ENCODE measurements at regions not wholly inside any gene's neighbourhood (a gene's known extent, or its start where the extent isn't known, plus 50 kb on each side); places are given as distances from the start of the nearest gene placed in this dataset.

DNA sequence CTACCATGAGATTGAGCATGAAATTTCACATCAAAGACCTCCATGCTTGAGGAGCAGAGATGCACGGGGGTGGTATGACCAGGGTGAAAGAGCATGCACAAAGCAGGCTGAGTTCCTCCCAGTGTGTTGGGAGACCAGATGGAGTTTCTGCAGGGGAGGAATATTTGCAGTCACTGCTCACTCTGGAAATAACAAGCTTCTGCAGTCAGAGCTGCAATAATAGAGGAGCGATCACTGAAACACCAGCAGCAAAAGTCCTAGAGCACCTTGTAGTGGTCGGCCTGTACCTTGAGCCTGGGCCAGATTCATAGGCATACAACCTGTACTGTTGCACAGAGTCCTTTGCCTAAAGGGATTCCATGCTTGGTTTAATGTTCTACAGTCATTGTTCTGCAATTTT lies 184.5 kb upstream of the SP8 start:
- no peaks in the 10 kb centered on the region for H3K9me3 ChIP-seq (ENCODE audit: control insufficient read depth, low read length)
- no peaks in the 10 kb centered on the region for H3K36me3 ChIP-seq (ENCODE audit: control insufficient read depth, insufficient read depth, low read length)
- H3K27me3 ChIP-seq (ENCODE audit: control insufficient read depth, insufficient read depth, low read length, poor library complexity, severe bottlenecking): no peaks in the 10 kb centered on the region
- no peaks in the 10 kb centered on the region for H3K4me1 ChIP-seq (ENCODE audit: control insufficient read depth, insufficient read depth, low read length)
- no peak overlapping the region for H3K27ac ChIP-seq (ENCODE audit: insufficient read depth, low read depth, low read length, poor library complexity, severe bottlenecking)
- WGBS, 2 experiments: 88 to 90% methylated on average over 3 of the region's 3 CpGs
- no peak overlapping the region for H3K4me3 ChIP-seq (ENCODE audit: insufficient read depth, low read depth, low read length)

DNA sequence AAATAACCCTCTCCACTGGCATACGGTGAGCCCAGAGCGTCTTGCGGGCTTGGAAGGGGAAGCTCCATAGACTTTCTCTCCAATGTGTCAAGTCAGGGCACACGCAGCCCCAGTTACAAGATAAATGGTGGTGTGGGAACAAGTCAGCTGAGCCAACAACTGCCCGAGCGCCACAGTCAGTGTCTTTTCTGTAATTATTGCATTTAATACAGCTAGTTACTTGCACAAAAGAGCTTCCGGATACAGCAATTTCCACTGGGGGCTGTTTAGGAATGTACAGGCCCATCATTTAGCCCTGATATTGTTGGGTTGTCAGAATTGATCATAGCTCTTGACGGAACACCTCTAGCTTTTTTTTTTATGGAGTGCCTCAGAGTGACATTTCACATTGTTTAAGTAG lies 193.5 kb upstream of the SP8 start:
- no peak overlapping the region for H3K27ac ChIP-seq (ENCODE audit: insufficient read depth, low read depth, low read length, poor library complexity, severe bottlenecking)
- no peaks in the 10 kb centered on the region for H3K36me3 ChIP-seq (ENCODE audit: control insufficient read depth, insufficient read depth, low read length)
- no peaks in the 10 kb centered on the region for H3K27me3 ChIP-seq (ENCODE audit: control insufficient read depth, insufficient read depth, low read length, poor library complexity, severe bottlenecking)
- no peaks in the 10 kb centered on the region for H3K9me3 ChIP-seq (ENCODE audit: control insufficient read depth, low read length)
- WGBS, 2 experiments: 90 to 93% methylated on average over 8 of the region's 8 CpGs
- no peak overlapping the region for H3K4me3 ChIP-seq (ENCODE audit: insufficient read depth, low read depth, low read length)
- H3K4me1 ChIP-seq (ENCODE audit: control insufficient read depth, insufficient read depth, low read length): no peaks in the 10 kb centered on the region

DNA sequence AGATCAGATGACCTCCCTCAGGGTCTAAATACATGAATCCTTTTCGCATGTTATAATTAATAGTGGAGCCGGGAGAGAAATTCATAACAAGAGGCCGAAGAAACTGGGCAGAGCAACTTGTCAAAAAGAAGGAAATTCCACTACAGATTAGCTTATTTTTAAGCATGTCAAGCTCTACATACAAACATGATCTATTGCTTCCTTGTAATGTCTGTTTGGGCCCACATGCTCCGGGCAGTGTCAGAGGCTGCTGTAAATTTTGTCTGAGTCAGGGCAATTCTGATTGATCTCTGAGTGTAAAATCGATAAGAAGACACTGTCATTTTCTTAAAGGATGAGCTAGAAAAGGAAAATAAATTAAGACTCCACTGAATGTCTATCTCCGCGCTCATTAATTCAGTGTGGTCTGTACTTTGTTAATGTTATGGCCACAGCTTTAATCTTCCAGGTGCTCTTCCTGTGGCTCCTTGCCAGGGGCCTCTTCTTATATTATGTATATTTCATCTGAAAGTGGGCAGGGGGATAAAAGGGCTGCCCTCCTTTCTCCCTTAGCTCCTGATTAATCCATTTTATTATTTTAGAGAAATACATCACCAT lies 194.1 kb upstream of the SP8 start:
- H3K27ac ChIP-seq (ENCODE audit: insufficient read depth, low read depth, low read length, poor library complexity, severe bottlenecking): no peak overlapping the region
- WGBS, 2 experiments: 94 to 96% methylated on average over 7 of the region's 7 CpGs

DNA sequence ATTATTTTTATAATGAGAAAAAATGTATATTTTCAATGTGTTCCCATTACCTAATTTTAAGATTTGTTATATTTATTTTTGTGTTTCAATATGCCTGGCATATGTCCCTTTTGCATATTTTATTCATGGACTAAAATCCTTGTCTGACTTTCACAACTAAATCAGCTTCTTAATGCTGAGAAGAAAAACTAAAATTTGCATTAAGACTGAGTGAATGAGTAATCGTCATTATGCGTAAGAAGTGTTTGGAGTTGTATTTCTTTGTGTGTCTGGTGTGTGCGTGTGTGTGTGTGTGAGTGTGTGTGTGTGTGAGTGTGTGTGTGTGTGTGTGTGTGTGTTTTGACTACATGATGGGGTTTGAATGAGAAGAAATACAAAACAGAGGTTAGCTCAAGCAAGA lies 201.7 kb upstream of the SP8 start:
- Histone ChIP-seq H3K4me3 (ENCODE audit: insufficient read depth, low read depth, low read length) (no peak overlapping the region), H3K27me3 (ENCODE audit: control insufficient read depth, insufficient read depth, low read length, poor library complexity, severe bottlenecking) (no peaks in the 10 kb centered on the region), H3K27ac (ENCODE audit: insufficient read depth, low read depth, low read length, poor library complexity, severe bottlenecking) (no peak overlapping the region), H3K4me1 (ENCODE audit: control insufficient read depth, insufficient read depth, low read length) (peaks cover 6% of the 10 kb centered on the region), H3K36me3 (ENCODE audit: control insufficient read depth, insufficient read depth, low read length) (no peaks in the 10 kb centered on the region), H3K9me3 (ENCODE audit: control insufficient read depth, low read length) (peaks cover 2% of the 10 kb centered on the region)
- 80 to 85% methylated on average over 3 of the region's 3 CpGs for WGBS, 2 experiments

More for the DNA sequence above, 194.1 kb upstream of the SP8 start:
- Histone ChIP-seq H3K27me3 (ENCODE audit: control insufficient read depth, insufficient read depth, low read length, poor library complexity, severe bottlenecking) (no peaks in the 10 kb centered on the region), H3K4me3 (ENCODE audit: insufficient read depth, low read depth, low read length) (no peak overlapping the region), H3K9me3 (ENCODE audit: control insufficient read depth, low read length) (no peaks in the 10 kb centered on the region), H3K36me3 (ENCODE audit: control insufficient read depth, insufficient read depth, low read length) (no peaks in the 10 kb centered on the region), H3K4me1 (ENCODE audit: control insufficient read depth, insufficient read depth, low read length) (no peaks in the 10 kb centered on the region)

DNA sequence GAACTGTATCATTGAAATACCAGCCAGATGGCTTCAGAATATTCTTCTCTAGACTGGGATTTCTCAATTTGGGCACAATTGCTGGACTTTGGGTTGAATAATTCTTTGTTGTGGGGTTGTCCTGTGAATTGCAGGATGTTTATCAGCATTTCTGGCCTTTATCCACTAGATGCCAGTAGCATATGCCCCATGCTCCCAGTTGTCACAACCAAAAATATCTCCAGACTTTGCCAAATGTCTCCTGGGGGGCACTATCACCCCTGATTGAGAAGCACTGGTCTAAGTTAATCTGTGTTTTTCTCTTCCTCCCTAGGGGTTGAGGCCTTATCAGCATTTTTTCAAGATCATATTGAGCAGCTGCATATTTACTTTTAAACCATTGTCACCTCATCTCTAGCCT lies 204.9 kb upstream of the SP8 start:
- no peaks in the 10 kb centered on the region for H3K36me3 ChIP-seq (ENCODE audit: control insufficient read depth, insufficient read depth, low read length)

DNA sequence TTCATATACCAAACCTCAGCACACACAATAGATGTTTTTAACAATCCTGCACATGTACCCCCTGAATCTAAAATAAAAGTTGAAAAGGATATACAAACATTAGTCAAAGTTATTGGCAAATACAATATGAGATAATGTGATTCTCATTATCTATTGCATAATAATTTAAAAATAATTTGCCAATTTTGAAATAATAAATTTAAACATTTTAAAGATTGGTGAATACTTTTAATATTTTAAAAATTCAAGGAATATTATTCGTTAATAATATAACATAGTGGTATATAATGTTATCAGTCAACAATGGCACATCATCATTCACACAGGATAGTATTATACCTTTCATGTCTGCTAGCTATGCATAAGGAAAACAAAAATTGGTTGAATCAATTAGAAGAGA lies 207.0 kb upstream of the SP8 start:
- no CpG with 5 or more reads among the region's 1 CpG for WGBS, 2 experiments

More for the DNA sequence above, 204.9 kb upstream of the SP8 start:
- Histone ChIP-seq H3K27ac (ENCODE audit: insufficient read depth, low read depth, low read length, poor library complexity, severe bottlenecking) (no peak overlapping the region), H3K9me3 (ENCODE audit: control insufficient read depth, low read length) (peaks cover 2% of the 10 kb centered on the region), H3K27me3 (ENCODE audit: control insufficient read depth, insufficient read depth, low read length, poor library complexity, severe bottlenecking) (no peaks in the 10 kb centered on the region), H3K4me1 (ENCODE audit: control insufficient read depth, insufficient read depth, low read length) (peaks cover 6% of the 10 kb centered on the region), H3K4me3 (ENCODE audit: insufficient read depth, low read depth, low read length) (no peak overlapping the region)

DNA sequence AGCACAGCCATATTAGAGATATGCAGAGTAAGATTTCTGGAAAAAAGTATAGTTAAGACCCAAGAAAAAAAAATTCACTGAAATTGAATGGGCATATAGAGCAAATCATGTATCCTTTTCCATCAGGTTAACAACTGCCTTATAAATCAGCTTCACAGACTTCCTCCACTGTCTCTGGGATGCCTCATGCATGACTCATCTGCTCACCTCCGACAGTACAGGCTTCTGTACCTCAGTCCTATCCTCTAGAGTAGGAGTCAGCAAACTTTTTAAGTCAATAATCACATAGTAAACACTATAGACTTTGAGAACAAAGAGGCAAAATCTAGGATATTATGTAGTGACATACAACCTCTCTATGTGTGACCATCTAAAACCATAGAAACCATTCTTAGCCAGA lies 211.6 kb upstream of the SP8 start:
- Histone ChIP-seq H3K27ac (ENCODE audit: insufficient read depth, low read depth, low read length, poor library complexity, severe bottlenecking) (no peak overlapping the region), H3K4me1 (ENCODE audit: control insufficient read depth, insufficient read depth, low read length) (no peaks in the 10 kb centered on the region), H3K36me3 (ENCODE audit: control insufficient read depth, insufficient read depth, low read length) (no peaks in the 10 kb centered on the region), H3K9me3 (ENCODE audit: control insufficient read depth, low read length) (no peaks in the 10 kb centered on the region), H3K27me3 (ENCODE audit: control insufficient read depth, insufficient read depth, low read length, poor library complexity, severe bottlenecking) (no peaks in the 10 kb centered on the region), H3K4me3 (ENCODE audit: insufficient read depth, low read depth, low read length) (no peak overlapping the region)
- 71 to 79% methylated on average over 1 of the region's 1 CpG for WGBS, 2 experiments

More for the DNA sequence above, 207.0 kb upstream of the SP8 start:
- H3K27ac ChIP-seq (ENCODE audit: insufficient read depth, low read depth, low read length, poor library complexity, severe bottlenecking): no peak overlapping the region
- H3K27me3 ChIP-seq (ENCODE audit: control insufficient read depth, insufficient read depth, low read length, poor library complexity, severe bottlenecking): no peaks in the 10 kb centered on the region
- H3K36me3 ChIP-seq (ENCODE audit: control insufficient read depth, insufficient read depth, low read length): no peaks in the 10 kb centered on the region
- no peak overlapping the region for H3K4me3 ChIP-seq (ENCODE audit: insufficient read depth, low read depth, low read length)
- H3K9me3 ChIP-seq (ENCODE audit: control insufficient read depth, low read length): peaks cover 2% of the 10 kb centered on the region
- H3K4me1 ChIP-seq (ENCODE audit: control insufficient read depth, insufficient read depth, low read length): no peaks in the 10 kb centered on the region

DNA sequence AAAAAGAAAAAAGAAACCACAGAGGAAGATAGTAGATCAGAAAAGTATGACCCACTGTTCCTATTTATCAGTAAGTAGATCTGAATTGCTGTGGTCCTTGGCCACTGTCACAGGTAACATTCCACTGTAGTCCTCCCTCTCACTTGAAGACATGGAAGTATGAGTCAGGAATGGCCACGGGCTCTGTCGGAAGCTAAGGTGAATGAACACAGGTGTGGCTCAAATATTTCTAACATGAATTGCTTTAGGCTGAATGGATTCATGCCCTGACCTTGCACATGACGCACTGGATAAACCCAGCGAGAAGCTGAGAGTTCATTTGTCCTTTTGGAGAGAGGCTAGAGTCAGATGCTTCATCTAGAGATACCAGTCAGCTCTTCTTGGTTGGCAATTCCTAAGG lies 224.5 kb upstream of the SP8 start:
- Histone ChIP-seq H3K4me3 (ENCODE audit: insufficient read depth, low read depth, low read length) (no peak overlapping the region), H3K4me1 (ENCODE audit: control insufficient read depth, insufficient read depth, low read length) (no peaks in the 10 kb centered on the region), H3K36me3 (ENCODE audit: control insufficient read depth, insufficient read depth, low read length) (no peaks in the 10 kb centered on the region), H3K9me3 (ENCODE audit: control insufficient read depth, low read length) (no peaks in the 10 kb centered on the region), H3K27ac (ENCODE audit: insufficient read depth, low read depth, low read length, poor library complexity, severe bottlenecking) (no peak overlapping the region), H3K27me3 (ENCODE audit: control insufficient read depth, insufficient read depth, low read length, poor library complexity, severe bottlenecking) (no peaks in the 10 kb centered on the region)
- 95 to 99% methylated on average over 4 of the region's 4 CpGs for WGBS, 2 experiments

DNA sequence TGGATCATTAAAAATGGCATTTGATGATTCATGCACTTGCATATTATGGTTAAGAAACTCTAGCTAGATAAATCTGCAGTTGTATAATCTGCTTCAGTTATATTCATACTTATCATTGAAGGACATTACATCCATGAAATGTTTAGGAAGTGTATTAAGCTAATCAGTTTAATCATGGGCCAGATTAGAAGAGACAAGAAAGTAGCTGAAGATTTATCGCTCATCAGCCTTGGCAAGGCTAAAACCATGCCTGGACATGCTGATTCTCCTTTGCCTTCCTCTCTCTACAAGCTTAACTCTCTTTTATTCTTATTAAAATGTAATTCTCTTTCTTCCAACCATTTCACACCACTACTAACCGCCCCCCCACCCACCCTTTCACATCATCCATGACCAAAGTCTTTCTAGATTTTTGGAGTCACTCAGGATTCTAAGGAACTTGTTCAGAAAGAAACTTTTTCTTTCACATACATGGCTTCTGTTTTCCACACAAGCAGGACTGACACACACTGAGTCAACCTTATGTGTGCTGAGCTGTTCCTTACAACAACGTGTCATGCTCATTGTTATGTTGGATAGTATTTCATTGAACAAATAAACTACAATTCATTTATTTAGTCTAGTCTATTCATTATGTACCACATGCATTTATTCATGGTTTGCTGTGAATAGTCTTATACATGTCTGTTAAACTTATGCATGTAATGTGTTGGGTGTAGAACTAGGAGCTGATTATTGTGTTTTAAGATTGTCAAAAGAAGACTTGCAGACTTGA lies 227.3 kb upstream of the SP8 start:
- H3K4me3 ChIP-seq (ENCODE audit: insufficient read depth, low read depth, low read length): no peak overlapping the region
- no peaks in the 10 kb centered on the region for H3K4me1 ChIP-seq (ENCODE audit: control insufficient read depth, insufficient read depth, low read length)
- no peaks in the 10 kb centered on the region for H3K27me3 ChIP-seq (ENCODE audit: control insufficient read depth, insufficient read depth, low read length, poor library complexity, severe bottlenecking)
- H3K27ac ChIP-seq (ENCODE audit: insufficient read depth, low read depth, low read length, poor library complexity, severe bottlenecking): no peak overlapping the region
- H3K9me3 ChIP-seq (ENCODE audit: control insufficient read depth, low read length): no peaks in the 10 kb centered on the region
- H3K36me3 ChIP-seq (ENCODE audit: control insufficient read depth, insufficient read depth, low read length): no peaks in the 10 kb centered on the region
- WGBS, 2 experiments: 89 to 92% methylated on average over 2 to 3 of the region's 3 CpGs

DNA sequence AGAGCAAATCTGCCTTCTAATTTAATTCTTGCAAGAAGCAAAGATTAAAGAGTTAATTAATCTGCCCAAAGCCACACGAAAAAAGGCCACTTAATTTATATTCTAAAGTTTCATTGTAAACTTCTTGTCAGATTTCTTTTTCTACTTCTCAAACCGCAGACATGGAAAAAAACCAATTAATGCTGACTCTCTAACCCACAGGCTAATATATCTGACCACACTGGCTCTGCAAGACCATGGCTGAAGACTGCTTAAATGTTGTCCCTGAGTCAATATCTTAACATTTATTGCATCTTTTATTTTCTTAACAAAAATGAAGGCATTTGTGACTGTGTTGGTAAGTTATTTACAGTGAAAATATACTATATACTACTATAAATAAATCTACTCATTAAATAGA lies 234.0 kb upstream of the SP8 start:
- no peaks in the 10 kb centered on the region for H3K27me3 ChIP-seq (ENCODE audit: control insufficient read depth, insufficient read depth, low read length, poor library complexity, severe bottlenecking)
- no peaks in the 10 kb centered on the region for H3K9me3 ChIP-seq (ENCODE audit: control insufficient read depth, low read length)
- WGBS, 2 experiments: 84 to 89% methylated on average over 2 of the region's 2 CpGs
- no peak overlapping the region for H3K27ac ChIP-seq (ENCODE audit: insufficient read depth, low read depth, low read length, poor library complexity, severe bottlenecking)
- H3K4me3 ChIP-seq (ENCODE audit: insufficient read depth, low read depth, low read length): no peak overlapping the region
- H3K4me1 ChIP-seq (ENCODE audit: control insufficient read depth, insufficient read depth, low read length): peaks cover 10% of the 10 kb centered on the region
- no peaks in the 10 kb centered on the region for H3K36me3 ChIP-seq (ENCODE audit: control insufficient read depth, insufficient read depth, low read length)
